Left colon (tissue), 2 donors: ENCODE measurements at regions not wholly inside any gene's neighbourhood (a gene's known extent, or its start where the extent isn't known, plus 50 kb on each side); places are given as distances from the start of the nearest gene placed in this dataset.

ENCODE experiments used
- ATAC-seq: fragments of 200-7000 bp; cut with Tn5 transposase; one replicate; pipeline ENCODE4 v1.9.1; 2020; ENCODE audit warnings: mild to moderate bottlenecking, moderate library complexity
- DNase-seq, 2 donors: peaks; one replicate each; pipeline ENCODE4 v3.0.0-alpha.2; 2020
- intact Hi-C, 2 donors: fragments of 100-400 bp; cut with DNase I in 1 of 2; cut with micrococcal nuclease in 1 of 2; formaldehyde crosslinking; loops; one replicate each; pipeline versions ENCODE4 v1.11.2 to v1.14.0; 2022; cut with DNase I, micrococcal nuclease
- donor health status: DM: no; HTN: no; CAD: no.
- donor health status: DM: yes; HTN: yes; CAD: no.

DNA sequence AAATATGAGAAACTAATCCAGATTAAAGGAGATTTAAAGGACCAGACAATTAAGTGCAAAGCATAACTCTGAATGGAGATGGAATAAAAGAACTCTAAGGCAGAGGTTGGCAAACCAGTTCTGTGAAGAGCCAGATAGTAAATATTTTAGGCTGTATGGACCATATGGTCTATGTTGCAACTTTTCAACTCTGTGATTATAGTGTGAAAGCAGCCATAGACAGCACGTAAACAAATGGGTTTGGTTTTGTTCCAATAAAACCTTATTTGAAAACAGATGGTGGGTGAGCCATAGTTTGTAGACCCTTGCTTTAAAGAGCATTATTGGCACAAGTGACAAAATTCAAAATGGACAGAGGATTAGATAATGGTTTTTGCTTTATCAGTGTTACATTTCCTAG, 884.1 kb downstream of the CCSER2 start:
- DNase-seq (no peak), ATAC-seq (peak; percentile 43)
- intact Hi-C loops = no loop called here

DNA sequence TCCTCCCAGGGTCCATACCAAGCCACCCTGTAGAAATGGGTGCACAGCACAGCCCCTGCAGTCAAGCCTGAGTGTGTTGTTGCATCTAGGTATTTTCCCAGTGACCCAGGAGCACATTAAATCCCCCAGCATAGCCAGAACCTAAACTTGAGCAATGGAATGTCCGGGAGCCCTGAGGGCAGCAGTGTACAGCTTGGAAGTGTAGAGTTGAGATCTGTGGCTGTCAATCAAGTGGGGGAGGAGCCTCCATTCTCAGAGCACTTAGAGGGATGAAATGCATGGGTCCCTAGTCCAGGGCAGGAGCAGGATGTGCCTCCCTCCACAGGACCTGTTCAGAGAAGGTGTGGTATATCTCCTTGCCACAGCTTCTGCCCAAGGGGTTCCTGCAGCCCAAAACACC, 885.1 kb downstream of the CCSER2 start:
- ATAC-seq (no peak), DNase-seq (no peak)
- intact Hi-C loops = no loop called here

DNA sequence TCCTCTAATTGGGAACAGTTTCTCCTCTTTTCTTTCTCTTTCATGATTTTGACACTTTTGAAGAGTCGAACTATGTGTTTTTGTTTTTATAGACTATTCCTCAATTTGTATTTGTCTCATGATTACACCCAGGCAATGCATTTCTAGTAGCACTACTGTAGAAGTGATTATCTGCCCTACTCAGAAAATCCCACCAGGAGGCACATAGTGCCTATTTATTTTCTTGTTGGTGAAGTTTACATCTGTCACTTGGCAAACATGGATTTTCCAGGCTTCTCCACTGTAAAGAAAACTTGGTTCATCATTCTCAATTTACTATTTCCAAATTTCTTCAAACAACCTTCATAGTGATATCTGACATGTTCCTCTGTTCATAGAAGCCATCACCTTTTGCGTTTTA, 893.9 kb downstream of the CCSER2 start:
- ATAC-seq = no peak

DNA sequence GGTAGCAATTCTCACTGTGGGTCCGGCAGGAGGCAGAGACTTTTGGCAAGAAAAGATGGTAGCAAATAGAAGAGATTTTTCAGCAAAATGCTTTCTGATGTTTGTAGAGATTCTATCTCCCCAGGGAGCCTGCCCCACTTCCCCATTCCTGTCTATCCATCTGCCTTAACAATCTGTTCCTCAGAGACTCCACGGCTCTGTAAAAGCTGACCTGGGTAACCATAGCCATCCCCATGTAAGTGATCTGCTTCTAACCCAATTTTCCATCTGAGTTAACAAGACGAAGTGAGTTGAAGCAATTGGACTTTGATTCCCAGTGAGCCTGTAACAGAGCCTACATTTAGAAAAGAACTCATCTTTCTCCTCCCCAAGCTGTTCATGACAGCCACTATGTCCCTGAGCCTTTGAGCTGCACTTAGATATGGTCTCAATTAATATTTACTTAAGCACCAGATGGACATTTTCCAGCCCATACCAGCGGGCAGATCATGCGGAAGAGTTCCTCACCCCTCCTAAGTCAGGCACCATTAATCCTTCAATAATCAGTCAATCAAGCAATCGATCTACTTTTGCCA, 896.1 kb downstream of the CCSER2 start:
- no peak for DNase-seq
- no peak for ATAC-seq
- intact Hi-C loops = no loop called here

More for the DNA sequence above, 893.9 kb downstream of the CCSER2 start:
- no peak for DNase-seq
- intact Hi-C loops = no loop called here

DNA sequence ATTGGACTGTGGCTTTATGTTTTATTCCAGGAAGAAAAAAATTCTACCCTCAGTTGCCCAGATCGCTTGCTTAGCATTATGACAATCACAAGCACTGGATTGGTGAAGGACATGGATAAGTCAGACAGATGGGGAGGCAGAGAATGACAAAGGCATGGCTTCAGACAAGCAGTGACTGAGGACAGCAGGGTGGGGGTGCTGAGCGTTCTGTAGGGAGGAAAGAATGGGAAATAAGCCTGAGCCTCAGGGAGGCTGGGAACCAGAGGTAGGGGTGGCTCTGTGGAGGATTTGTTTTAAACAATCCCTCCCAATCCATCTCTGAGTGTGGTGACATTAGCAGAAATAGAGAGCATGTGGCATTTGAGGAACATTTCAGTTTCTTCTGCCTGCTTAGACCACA, 896.9 kb downstream of the CCSER2 start:
- intact Hi-C loops = no loop called here
- no peak for ATAC-seq

DNA sequence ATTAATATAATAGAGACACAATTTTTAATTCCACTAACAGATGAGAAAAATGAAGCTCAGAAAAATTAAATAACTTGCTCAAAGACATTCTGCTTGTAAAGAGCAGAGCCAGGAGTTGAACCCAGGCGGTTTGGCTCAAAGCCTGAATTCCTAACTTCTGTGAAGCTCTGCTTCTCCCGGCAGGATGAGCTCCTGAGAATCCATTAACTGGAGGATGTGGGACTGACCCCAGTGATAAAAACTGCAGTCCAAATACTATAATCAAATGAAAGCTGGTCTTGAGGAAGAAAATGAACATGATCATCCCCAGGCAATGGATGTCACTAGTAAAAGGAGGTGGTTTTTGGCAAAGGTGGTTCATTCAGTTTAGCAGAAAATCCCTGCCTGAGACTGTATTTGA, 898.2 kb downstream of the CCSER2 start:
- DNase-seq = no peak
- no peak for ATAC-seq
- intact Hi-C loops = no loop called here

More for the DNA sequence above, 896.9 kb downstream of the CCSER2 start:
- DNase-seq = no peak

DNA sequence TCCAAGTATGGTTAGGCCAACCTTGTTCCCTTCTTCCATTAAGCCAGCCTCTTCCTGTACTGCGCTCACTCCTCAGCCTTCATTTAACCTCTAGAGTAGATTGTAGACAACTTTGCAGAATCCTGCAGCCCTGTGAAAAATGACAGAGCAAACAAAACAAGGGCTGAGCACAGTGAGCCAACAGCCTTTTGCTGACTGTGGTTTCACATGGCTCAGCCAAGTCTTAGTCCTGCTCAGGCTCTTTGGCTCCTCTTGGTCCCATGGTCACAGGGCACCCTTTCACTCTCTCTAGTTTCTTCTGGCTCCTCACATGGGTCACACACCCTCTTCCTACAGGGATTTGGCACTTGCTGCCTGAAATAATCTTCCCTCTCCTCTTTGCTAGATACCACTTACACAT, 900.3 kb downstream of the CCSER2 start:
- ATAC-seq (no peak), DNase-seq (no peak)
- intact Hi-C loops = no loop called here

DNA sequence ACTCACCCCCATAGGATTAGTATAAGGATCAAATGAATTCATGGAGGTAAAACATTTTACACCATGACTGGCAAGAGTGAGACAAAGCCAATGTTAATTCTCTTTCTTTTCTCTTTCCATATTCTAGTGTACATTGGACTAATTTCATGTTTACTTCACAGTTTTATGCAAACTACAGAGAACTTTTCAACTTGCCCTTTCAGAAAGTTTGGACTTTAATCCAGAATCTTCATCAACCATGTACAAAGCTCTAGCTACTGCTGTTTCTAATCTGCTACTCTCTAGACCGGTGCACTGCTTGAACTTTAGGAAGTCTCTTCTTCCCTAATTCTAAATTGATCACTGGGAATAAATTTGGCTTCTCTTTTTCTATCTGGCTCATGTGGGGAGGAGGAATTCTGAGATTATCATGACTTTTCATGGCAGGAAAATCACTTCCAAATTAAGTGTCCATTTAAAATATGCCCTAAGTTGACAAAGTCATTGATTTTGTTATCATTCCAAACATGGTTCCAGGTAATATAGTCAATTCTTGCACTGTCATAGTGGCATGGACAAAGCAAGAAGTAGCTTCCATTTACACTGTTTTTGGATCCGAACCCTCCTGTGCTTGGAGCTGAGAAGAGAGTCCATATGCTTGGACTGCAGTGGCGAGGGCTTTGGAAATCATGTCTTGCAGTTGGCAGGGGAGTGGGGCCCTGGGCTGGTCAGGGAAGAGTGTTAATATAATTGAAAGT, 903.3 kb downstream of the CCSER2 start:
- DNase-seq (no peak), ATAC-seq (no peak)
- intact Hi-C loops = no loop called here

DNA sequence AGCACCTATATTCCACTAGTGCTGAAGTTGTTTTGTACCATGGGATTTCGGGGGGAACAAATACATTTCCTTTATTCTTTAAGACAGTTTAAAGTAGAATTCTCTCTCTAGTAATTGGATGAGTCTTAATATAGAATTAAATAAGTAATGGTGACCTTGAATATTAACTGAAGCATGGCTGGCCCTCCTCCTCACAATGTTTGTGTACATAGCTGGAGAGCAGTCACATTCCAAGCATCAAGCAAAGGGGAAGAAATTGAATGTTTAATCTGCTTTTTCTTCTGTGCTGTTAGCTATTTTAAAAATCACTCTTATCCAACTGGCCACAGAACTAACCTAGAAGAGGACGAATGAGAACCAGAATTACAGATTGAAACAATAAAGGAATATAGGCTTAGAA, 906.9 kb downstream of the CCSER2 start:
- no peak for DNase-seq
- ATAC-seq = no peak
- intact Hi-C loops = no loop called here

DNA sequence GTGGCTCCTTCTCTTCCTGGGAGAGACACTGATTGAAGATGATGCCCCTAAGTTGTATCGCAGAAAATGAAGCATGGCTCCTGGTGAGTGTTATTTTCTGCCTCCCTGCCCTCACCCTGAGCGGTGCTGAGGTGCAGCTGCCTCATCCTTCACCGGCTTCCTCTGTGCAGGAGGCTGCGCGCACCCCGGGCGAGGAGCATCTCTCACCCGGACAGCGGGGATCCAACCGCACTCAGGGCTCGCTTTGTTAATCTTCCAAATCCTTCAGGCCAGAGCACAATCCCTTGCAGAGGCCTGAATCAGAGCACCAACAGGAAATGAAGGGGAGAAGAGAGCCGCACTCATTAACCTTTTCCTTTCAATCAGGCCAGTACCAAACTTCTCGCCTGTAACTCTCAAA, 910.3 kb downstream of the CCSER2 start:
- DNase-seq (no peak), ATAC-seq (no peak)
- intact Hi-C loops = no loop called here

DNA sequence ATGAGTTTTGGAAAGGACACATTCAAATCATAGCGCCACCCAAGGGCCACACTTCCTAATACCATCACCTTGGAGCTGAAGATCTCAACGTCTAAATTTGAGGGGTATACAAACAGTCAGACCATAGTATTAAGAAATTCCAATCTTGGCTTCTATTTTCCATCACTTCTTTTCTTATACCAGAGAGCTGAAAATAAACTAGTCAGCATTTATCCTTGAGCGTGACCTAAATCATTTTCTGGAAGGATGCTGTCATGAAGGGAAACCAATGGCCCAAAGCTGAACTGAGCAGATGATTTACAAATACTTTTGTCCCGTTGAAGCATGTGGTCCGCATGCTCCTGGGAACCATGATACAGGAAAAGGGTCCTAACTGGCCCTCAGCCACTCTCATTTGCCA, 921.9 kb downstream of the CCSER2 start:
- ATAC-seq (no peak), DNase-seq (no peak)
- intact Hi-C loops = no loop called here

DNA sequence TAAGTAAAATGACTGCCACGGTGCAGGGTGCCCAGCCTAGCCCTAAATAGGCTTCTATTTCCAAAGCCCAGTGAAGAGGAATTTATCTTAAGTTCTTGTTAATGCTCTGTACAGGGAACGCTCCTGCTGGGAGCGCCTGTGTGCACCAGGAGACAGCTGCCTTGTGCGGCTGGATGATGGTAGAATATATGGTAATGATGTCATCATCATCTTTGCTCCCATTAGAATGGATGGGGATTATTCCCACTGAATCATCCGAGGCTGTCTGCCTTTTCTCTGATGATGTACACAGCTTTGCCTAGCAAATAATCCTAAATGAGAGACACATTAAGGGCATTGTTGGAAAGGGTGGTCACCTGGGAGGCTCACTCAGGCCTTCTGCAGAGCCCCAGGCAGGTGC, 928.1 kb downstream of the CCSER2 start:
- no peak for DNase-seq
- ATAC-seq = no peak
- intact Hi-C loops = no loop called here

DNA sequence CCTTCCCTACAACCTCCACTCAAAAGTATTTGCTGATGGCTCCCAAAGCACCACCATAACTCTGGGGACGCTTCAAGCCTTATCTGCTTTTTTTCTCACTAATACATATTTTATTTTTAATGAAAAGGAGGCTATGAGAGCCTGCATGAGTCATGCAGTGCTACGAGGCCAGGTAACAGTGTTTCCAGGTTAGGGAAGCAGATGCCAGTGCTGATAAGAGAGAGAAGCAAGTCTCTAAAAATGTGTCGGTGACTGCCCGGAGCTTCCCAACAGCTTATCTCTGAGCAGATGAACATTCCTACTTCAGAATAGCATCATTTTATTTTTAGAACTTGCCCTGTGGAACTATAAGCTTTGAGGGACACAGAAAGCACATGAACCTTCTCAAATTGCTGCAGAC, 931.5 kb downstream of the CCSER2 start:
- DNase-seq = no peak
- intact Hi-C loops = no loop called here
- ATAC-seq = no peak

DNA sequence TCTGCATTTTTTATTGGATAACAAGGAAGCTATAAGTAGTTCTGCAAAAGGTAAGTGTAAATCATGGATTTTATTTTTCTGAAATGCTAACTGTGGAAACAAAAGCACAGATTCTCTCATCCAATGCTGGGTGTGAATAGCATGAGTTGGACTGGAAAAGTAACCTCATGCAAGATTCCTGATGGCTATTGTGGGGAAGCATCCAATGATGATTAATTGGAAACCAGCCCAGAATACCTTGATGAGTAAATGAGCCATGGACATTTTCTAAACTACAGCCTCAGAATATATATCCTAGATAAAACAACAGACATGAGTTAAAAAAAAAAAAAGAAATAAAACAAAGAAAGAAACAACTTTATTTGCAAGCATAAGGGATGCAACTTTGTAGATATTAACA, 934.6 kb downstream of the CCSER2 start:
- ATAC-seq = no peak

DNA sequence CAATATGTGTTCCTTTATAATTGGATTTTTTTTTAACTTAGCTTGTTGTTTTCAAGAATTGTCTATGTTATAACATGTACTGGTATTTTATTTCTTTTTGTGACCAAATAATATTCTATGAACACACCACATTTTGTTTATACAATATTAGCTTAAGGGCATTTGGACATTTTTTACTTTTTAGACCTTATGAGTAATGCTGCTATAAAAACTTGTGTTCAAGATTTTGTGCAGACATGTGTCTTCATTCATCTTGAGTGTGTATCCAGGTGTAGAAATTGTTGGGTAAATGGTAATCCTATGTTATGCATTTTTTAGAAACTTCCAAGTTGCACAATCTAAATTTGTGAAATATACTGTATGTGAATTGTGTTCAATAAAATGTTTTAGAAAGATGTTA, 936.7 kb downstream of the CCSER2 start:
- DNase-seq (no peak), ATAC-seq (no peak)
- intact Hi-C loops = no loop called here

More for the DNA sequence above, 934.6 kb downstream of the CCSER2 start:
- DNase-seq = no peak
- intact Hi-C loops = no loop called here

DNA sequence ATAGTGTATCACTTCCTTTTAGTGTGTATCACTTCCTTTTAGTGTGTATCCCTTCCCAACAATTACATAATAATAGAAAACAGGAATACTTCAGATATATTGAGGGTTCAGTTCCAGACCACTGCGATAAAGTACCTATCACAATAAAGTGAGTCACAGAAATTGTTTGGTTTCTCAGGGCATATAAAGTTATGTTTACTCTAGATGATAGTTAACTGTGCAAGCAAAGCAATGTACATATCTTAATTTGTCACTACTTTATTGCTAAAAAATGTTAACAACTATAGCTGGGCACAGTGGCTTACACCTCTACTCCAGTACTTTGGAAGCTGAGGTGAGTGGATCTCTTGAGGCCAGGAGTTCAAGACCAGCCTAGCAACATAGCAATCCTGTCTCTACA, 938.4 kb downstream of the CCSER2 start:
- intact Hi-C loops = no loop called here
- ATAC-seq (peak; percentile 74), DNase-seq (no peak)

DNA sequence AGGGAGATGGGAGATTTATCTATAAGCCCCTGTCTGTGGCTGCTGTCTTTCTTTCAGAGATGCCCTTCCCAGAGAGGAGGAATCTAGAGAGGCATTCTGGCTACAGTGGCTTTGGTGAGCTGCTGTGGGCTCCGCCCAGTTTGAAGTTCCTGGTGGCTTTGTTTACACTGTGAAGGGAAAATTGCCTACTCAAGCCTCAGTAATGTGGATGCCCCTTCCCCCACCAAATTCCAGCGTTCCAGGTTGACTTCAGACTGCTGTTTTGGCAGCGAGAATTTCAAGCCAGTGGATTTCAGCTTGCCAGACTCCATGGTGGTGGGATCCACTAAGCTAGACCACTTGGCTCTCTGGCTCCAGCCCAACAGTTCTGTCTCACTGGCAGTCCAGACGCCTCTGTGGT, 951.6 kb downstream of the CCSER2 start:
- ATAC-seq (peak; percentile 32), DNase-seq (peak in 1 of 2 donors; percentile 8)
- intact Hi-C loops = no loop called here

DNA sequence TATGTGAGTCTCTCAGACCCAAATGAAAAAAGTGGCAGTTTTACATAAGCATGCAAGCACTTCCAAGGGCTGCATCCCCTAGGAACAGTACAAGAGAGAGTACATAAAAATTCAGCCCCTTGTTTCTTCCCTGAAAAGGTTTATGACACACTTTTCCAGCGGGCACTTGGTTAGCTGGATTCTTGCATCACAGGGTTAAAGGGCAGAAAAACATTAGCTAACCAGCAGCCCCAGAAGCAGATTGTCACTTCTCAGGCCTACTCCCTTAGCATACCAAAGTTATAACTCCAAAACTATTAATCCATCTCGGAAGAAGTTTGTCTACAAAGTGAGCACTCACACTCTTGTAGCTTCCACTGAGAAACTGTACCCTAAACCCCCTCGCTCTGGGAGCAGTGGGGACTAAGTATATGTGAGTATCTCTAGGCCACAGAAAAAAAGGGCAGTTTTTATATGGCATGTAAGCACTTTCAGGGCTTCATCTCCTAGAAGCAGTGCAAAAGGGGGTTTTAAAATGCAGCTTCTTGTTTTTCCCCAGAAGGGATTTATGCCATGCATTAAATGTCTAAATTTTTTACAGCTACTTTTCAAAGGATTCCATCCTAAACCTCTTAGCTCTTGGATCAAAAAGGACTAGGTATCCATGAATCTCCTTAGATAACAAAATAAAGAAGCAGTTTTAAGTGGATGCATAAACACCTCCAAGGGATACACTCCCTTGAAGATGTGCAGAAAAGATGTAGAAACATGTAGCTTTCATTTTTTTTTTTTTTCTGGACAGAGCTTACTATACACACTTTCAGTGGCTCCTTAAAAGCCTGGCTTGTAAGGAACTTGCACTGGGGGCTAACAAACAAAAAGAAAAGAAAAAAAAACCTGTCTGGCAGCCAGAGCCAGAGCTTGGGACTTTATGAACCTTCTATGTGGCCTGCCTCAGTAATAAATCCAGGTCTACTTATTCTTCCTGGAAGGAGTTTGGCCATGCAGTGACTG, 956.7 kb downstream of the CCSER2 start:
- DNase-seq = no peak
- ATAC-seq = no peak

DNA sequence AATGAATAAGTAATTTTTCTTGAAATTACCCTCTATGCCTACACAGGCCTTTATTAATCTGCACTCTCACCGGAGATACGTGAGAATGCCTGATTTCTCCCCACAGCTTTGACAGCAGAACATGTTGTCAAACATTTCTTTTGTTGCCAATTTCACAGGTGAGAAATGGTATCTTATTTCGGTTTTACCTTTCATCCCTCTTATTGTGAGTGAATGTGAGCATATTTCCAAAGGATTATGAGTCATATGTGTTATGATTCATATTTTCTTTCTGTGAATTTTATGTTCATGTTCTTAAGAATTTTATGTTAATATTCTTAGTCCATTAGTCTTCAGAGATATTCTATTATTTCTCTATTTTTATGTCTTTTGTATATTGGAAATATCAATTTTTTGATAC, 965.1 kb downstream of the CCSER2 start:
- no peak for DNase-seq
- intact Hi-C loops = no loop called here
- ATAC-seq = no peak

More for the DNA sequence above, 956.7 kb downstream of the CCSER2 start:
- intact Hi-C loops = no loop called here
